Heart left ventricle (tissue), 16 donors: ENCODE measurements at regions not wholly inside any gene's neighbourhood (a gene's known extent, or its start where the extent isn't known, plus 50 kb on each side); places are given as distances from the start of the nearest gene placed in this dataset.

Experiments
- ATAC-seq, 4 donors: fragments of 200-7000 bp; cut with Tn5 transposase; one replicate each; pipeline ENCODE4 v1.9.1; 2020 to 2022; ENCODE audit warnings: moderate library complexity in 4 of 4, mild to moderate bottlenecking in 3 of 4, moderate number of reproducible peaks in 1 of 4
- DNase-seq, 5 donors: peaks; one replicate each; pipeline ENCODE4 v3.0.0-alpha.2; 2020
- H3K27ac ChIP-seq, 12 donors: fragments of 200-600 bp; sonication (generic) in 4 of 12; one replicate each; pipeline versions ENCODE4 v1.5.0 to v1.8.0; 2016 to 2022; ENCODE audit warnings: mild to moderate bottlenecking in 2 of 12
- H3K27me3 ChIP-seq, 9 donors: fragments of 200-600 bp; sonication (generic) in 2 of 9; one replicate each; pipeline versions ENCODE4 v1.5.1 to v1.8.0; 2016 to 2022; ENCODE audit warnings: mild to moderate bottlenecking in 3 of 9
- H3K36me3 ChIP-seq, 9 donors: fragments of 200-600 bp; sonication (generic) in 2 of 9; one replicate each; pipeline versions ENCODE4 v1.5.0 to v1.8.0; 2018 to 2022; ENCODE audit warnings: mild to moderate bottlenecking in 2 of 9
- H3K4me1 ChIP-seq, 12 donors: fragments of 200-600 bp; sonication (generic) in 4 of 12; one replicate each; pipeline versions ENCODE4 v1.5.0 to v1.8.0; 2016 to 2022; ENCODE audit warnings: mild to moderate bottlenecking in 3 of 12
- H3K4me3 ChIP-seq, 12 donors: fragments of 200-600 bp; sonication (generic) in 4 of 12; one replicate each; pipeline versions ENCODE4 v1.5.0 to v1.8.0; 2017 to 2022; ENCODE audit warnings: mild to moderate bottlenecking in 9 of 12, moderate library complexity in 4 of 12
- H3K9me3 ChIP-seq, 12 donors: fragments of 200-600 bp; sonication (generic) in 4 of 12; one replicate each; pipeline versions ENCODE4 v1.5.0 to v1.8.0; 2016 to 2022; ENCODE audit warnings: mild to moderate bottlenecking in 1 of 12
- POLR2A ChIP-seq, 2 donors: fragments of 450-650 bp; IDR thresholded peaks; one replicate each; pipeline ENCODE4 v1.6.1; 2017; ENCODE audit warnings: antibody characterized with exemption in 2 of 2, mild to moderate bottlenecking in 2 of 2, moderate library complexity in 2 of 2
- WGBS, 4 donors: extraction: QIAGEN DNeasy Blood & Tissue Kit in 2 of 4; methylation state at CpG; one replicate each; pipeline versions ENCODE4 v1.1.5 to v1.1.7; 2013 to 2018; 5-methylcytosine and 5-hydroxymethylcytosine counted together
- intact Hi-C, 10 donors: fragments of 100-400 bp; cut with DNase I; formaldehyde crosslinking; loops; one replicate each; pipeline versions ENCODE4 v1.11.1 to v1.14.2; 2022
- TF ChIP-seq, protein P1 (sequence below), 12 donors: fragments of 200-600 bp; sonication (generic) in 4 of 12; IDR thresholded peaks; one replicate each; pipeline versions ENCODE4 v1.5.0 to v1.8.0; 2018 to 2022; ENCODE audit warnings: antibody characterized with exemption in 12 of 12, mild to moderate bottlenecking in 5 of 12
- donor health status: ischemic (EF 13 %, LVEDD 7.1; RV severe dilation, severe dysfunction).
- donor health status: healthy with polysubstance abuse.
- donor health status: DM: no; HTN: yes; CAD: no.
- donor health status: DM: no; HTN: no; CAD: no.
- donor health status: ischemic (EF 25% LVEDD 6.9; RV normal size, moderate dysfunction).
- donor health status: ischemic (EF 25% LVEDD 5.7; RV mildly dilated, moderate dysfunction).
- donor health status: healthy.
- donor health status: DM: yes; HTN: yes; CAD: no.
- donor health status: ischemic (EF 35%, LVEDD 5.7; RV mildly dilated, moderate dysfunction).
- donor health status: nonischemic (EF 11% LVEDD 7.7; RV severe dilation, severe dysfunction).
- donor health status: DM: yes; HTN: yes; CAD: no.
- donor health status: PGD.
- donor health status: ischemic (EF 29% LVEDD 5.4; RV normal size, mild dysfunction).
- donor health status: nonischemic (EF 23%, LVEDD 6.1; RV moderate dilation, normal function).

DNA sequence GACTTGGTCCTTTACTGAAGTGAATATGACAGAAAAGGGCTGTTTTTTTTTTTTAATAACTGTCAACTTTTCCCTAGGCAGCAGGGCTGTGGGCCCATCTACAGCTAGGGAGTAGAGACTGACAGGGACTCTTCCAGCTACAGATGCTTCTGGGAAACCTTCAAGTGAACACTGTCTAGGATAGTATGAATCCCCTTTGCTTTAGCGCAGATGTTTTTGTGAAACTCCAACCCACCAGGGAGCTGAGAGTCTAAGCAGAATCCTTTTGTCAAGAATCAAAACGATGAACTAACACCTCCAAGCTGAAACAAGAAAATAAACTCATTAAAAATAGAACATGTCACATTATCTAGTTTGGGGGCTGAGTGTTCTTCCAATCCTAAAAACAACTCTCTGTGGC is 219.7 kb upstream of the FGF13 start:
- no peak for ATAC-seq
- DNase-seq: no peak

DNA sequence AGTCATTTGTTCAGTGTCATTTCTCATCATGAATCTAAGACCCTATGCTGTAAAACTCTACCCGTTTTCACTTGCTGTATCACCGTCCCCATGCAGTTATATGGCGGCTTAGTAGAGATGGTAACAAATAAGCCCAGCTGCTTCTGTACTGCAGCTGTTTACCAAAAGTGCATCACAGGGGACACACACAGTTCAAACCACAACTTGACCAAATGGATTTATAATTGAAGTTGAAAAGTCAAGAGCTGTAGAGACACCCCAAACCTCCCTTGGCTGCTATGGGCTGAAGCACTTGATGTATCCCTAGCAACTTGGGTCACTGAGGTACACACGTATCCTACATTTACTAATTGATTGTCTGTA is 219.0 kb upstream of the FGF13 start:
- no peaks in the 10 kb centered on the region for H3K4me1 ChIP-seq
- H3K9me3 ChIP-seq: no peaks in the 10 kb centered on the region
- no peak overlapping the region for H3K27ac ChIP-seq
- ATAC-seq: no peak
- WGBS, 4 donors: 78 to 91% (median 86%) methylated on average over 4 of the region's 4 CpGs
- no peak for TF ChIP-seq POLR2A (IDR thresholded peaks at IDR 0.05)
- TF ChIP-seq, protein P1, sequence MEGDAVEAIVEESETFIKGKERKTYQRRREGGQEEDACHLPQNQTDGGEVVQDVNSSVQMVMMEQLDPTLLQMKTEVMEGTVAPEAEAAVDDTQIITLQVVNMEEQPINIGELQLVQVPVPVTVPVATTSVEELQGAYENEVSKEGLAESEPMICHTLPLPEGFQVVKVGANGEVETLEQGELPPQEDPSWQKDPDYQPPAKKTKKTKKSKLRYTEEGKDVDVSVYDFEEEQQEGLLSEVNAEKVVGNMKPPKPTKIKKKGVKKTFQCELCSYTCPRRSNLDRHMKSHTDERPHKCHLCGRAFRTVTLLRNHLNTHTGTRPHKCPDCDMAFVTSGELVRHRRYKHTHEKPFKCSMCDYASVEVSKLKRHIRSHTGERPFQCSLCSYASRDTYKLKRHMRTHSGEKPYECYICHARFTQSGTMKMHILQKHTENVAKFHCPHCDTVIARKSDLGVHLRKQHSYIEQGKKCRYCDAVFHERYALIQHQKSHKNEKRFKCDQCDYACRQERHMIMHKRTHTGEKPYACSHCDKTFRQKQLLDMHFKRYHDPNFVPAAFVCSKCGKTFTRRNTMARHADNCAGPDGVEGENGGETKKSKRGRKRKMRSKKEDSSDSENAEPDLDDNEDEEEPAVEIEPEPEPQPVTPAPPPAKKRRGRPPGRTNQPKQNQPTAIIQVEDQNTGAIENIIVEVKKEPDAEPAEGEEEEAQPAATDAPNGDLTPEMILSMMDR (IDR thresholded peaks at IDR 0.05): no peak
- no peaks in the 10 kb centered on the region for H3K36me3 ChIP-seq
- no peak for DNase-seq
- intact Hi-C loops: no loop called here
- no peaks in the 10 kb centered on the region for H3K27me3 ChIP-seq
- H3K4me3 ChIP-seq: no peak overlapping the region

More for the DNA sequence above, 219.7 kb upstream of the FGF13 start:
- WGBS, 4 donors: 54 to 73% (median 60%) methylated on average over 2 of the region's 2 CpGs
- Histone ChIP-seq H3K36me3 (no peaks in the 10 kb centered on the region), H3K4me1 (no peaks in the 10 kb centered on the region), H3K9me3 (no peaks in the 10 kb centered on the region), H3K27me3 (no peaks in the 10 kb centered on the region), H3K27ac (no peak overlapping the region), H3K4me3 (no peak overlapping the region)
- intact Hi-C loops: no loop called here
- TF ChIP-seq, protein P1 (IDR thresholded peaks at IDR 0.05): no peak
- no peak for TF ChIP-seq POLR2A (IDR thresholded peaks at IDR 0.05)

DNA sequence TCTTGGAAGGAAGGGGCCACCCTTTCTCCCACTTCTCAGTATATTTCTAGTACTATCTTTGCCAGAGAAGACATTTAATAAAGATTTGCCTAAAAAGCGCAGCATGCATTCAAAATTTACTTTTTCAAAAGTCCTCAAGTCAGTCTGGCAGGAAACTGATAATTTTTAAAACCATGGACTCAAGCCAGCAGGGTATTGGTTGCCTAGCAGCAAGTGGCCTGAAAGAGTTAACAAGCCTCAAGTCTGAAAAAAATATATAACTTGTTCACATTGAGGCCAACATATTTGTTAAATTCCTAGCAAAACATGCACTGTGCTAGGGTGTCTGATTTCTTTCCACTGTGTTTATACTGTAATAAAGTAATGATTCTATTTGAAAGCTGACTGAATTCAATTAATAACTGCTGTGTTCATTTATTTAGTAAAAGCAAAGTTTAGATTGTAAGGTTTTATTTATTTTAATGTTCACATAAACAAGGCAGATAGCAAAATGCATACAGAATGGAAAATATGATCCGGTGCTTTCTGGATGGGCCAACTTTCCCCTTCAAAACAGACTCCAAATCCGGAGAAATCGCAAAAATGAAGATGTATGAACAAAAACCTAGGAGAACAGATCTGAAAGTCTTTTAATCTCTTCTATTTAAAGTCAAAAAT is 218.5 kb upstream of the FGF13 start:
- no peaks in the 10 kb centered on the region for H3K36me3 ChIP-seq
- H3K27ac ChIP-seq: no peak overlapping the region
- TF ChIP-seq, protein P1 (IDR thresholded peaks at IDR 0.05): no peak
- no peak for TF ChIP-seq POLR2A (IDR thresholded peaks at IDR 0.05)
- H3K4me1 ChIP-seq: no peaks in the 10 kb centered on the region
- ATAC-seq: no peak
- no peak overlapping the region for H3K4me3 ChIP-seq
- DNase-seq: no peak
- H3K9me3 ChIP-seq: no peaks in the 10 kb centered on the region
- no peaks in the 10 kb centered on the region for H3K27me3 ChIP-seq
- 67 to 80% (median 70%) methylated on average over 4 of the region's 4 CpGs for WGBS, 4 donors
- intact Hi-C loops: no loop called here

DNA sequence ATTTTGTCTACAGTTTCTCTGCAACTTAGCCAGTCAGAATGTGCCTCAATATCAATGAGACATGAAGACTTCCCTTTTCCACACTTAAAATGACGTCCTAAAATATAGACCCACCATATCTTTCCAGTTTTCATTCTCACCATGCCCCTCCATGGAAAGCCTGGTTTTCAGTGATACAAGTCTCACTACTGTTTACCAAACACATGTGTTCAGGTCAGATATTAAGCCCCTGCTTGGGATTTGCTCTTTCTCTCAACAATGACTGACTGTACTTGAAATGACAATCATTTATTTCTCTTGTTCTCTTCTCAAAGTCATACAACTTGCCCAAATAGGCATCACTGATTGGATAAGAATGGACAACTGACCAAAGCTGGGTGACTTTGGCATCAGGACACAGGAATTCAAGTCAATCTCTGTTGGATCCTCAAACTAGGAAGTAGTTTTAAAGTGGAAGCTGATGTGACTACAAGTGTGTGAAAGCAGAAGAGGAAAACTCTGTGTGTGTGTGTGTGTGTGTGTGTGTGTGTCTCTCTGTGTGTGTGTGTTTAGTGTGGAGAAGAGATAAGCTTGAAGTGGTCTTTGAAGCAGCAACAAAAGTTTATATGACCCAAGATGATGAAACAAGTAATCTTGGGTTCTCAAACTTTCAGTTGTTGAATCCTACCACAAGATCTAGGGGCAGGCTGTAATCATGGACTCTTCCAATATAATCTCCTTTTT is 217.4 kb upstream of the FGF13 start:
- Histone ChIP-seq H3K36me3 (no peaks in the 10 kb centered on the region), H3K4me3 (no peak overlapping the region), H3K27ac (no peak overlapping the region), H3K9me3 (no peaks in the 10 kb centered on the region), H3K4me1 (no peaks in the 10 kb centered on the region), H3K27me3 (no peaks in the 10 kb centered on the region)
- no peak for TF ChIP-seq POLR2A (IDR thresholded peaks at IDR 0.05)
- TF ChIP-seq, protein P1 (IDR thresholded peaks at IDR 0.05): no peak
- intact Hi-C loops: no loop called here
- no peak for DNase-seq
- no peak for ATAC-seq
- WGBS, 4 donors: 58 to 69% (median 63%) methylated on average over 1 of the region's 1 CpG
